GM12878 (cell line): ENCODE measurements at regions not wholly inside any gene's neighbourhood (a gene's known extent, or its start where the extent isn't known, plus 50 kb on each side); places are given as distances from the start of the nearest gene placed in this dataset.

Source experiments
- ATAC-seq: fragments of 200-7000 bp; cut with Tn5 transposase; 3 replicates; pipeline ENCODE4 v1.9.1; 2020; ENCODE audit warnings: mild to moderate bottlenecking, moderate library complexity
- BruUV-seq: library from RNA; stranded (reverse); fragments of 400-500 nt; replicated peaks from 2 replicates; lab custom pipeline; 2021; lab: Mats Ljungman, UMichigan
- CTCF ChIA-PET: fragments of 300-600 bp; sonication (Branson Sonifier 250); formaldehyde crosslinking; extraction: SDS; loops from one replicate; lab custom pipeline; 2021; ENCODE audit warnings: inconsistent platforms; lab: Yijun Ruan, JAX
- POLR2A ChIA-PET: fragments of 350-600 bp; formaldehyde crosslinking; extraction: SDS; loops from one replicate; lab custom pipeline; 2021; ENCODE audit warnings: inconsistent platforms; lab: Charles Lee
- RAD21 ChIA-PET: fragments of 300-600 bp; sonication (Branson Sonifier 250); formaldehyde crosslinking; loops from one replicate; lab custom pipeline; 2023; ENCODE audit warnings: antibody characterized with exemption; ENCODE audit not compliant: unreplicated experiment; lab: Charles Lee
- SMC1A ChIA-PET: fragments of 300-600 bp; sonication (Branson Sonifier 250); formaldehyde crosslinking; loops from one replicate; lab custom pipeline; 2023; ENCODE audit not compliant: unreplicated experiment, uncharacterized antibody; lab: Charles Lee
- DNase-seq: peaks from one replicate; pipeline ENCODE4 v3.0.0-alpha.2; 2011; ENCODE audit warnings: low read depth, low spot score
- FAIRE-seq: peaks from 3 replicates; lab custom pipeline; 2011; peaks lifted over from hg19 to GRCh38; lab: Jason Lieb, UNC
- H2AFZ ChIP-seq: 2 replicates; pipeline ENCODE4 v1.6.0; 2011; ENCODE audit warnings: low read depth, low read length, control low read depth; ENCODE audit not compliant: control insufficient read depth
- H3K27ac ChIP-seq: 2 replicates; pipeline ENCODE4 v1.5.1; 2011; ENCODE audit warnings: control low read depth; ENCODE audit not compliant: control insufficient read depth, insufficient read depth
- H3K27me3 ChIP-seq, 2 experiments: replicated peaks in 1 of 2; 2 replicates each; pipeline versions ENCODE4 v1.6.0 to v1.6.1; 2011; ENCODE audit warnings: low read length in 1 of 2; ENCODE audit not compliant: control insufficient read depth in 2 of 2, insufficient read depth in 2 of 2
- H3K36me3 ChIP-seq, 2 experiments: 2 replicates each; pipeline ENCODE4 v1.5.1; 2011; ENCODE audit warnings: low read length in 1 of 2; ENCODE audit not compliant: control insufficient read depth in 2 of 2, insufficient read depth in 2 of 2
- H3K4me1 ChIP-seq: 2 replicates; pipeline ENCODE4 v1.6.1; 2011; ENCODE audit warnings: mild to moderate bottlenecking, low read length, moderate library complexity, mixed read lengths; ENCODE audit not compliant: control insufficient read depth, insufficient read depth
- H3K4me2 ChIP-seq: 2 replicates; pipeline ENCODE4 v1.6.0; 2011; ENCODE audit warnings: control low read depth; ENCODE audit not compliant: control insufficient read depth, insufficient read depth
- H3K4me3 ChIP-seq: fragments of 200-600 bp; sonication (generic); 2 replicates; pipeline ENCODE4 v1.5.1; 2016
- H3K79me2 ChIP-seq: 2 replicates; pipeline ENCODE4 v1.6.0; 2011; ENCODE audit warnings: low read length; ENCODE audit not compliant: control insufficient read depth, insufficient read depth
- H3K9ac ChIP-seq: 2 replicates; pipeline ENCODE4 v1.8.0; 2011; ENCODE audit warnings: low read length, control low read depth, mixed read lengths; ENCODE audit not compliant: control insufficient read depth, insufficient read depth
- H3K9me3 ChIP-seq: replicated peaks from 3 replicates; pipeline ENCODE4 v1.5.1; 2011; ENCODE audit warnings: mild to moderate bottlenecking, low read length; ENCODE audit not compliant: control insufficient read depth, insufficient read depth
- H4K20me1 ChIP-seq: 2 replicates; pipeline ENCODE4 v1.6.0; 2011; ENCODE audit not compliant: control insufficient read depth, insufficient read depth
- BCLAF1 ChIP-seq: fragments of 450-650 bp; IDR thresholded peaks from 2 replicates; pipeline ENCODE4 v1.6.1; 2017; ENCODE audit warnings: antibody characterized with exemption, mild to moderate bottlenecking, moderate library complexity
- CHD1 ChIP-seq: IDR thresholded peaks from 2 replicates; pipeline ENCODE4 v1.6.1; 2012; ENCODE audit warnings: low read depth, low read length, improper control_type of control experiment
- GABPA ChIP-seq: IDR thresholded peaks from 2 replicates; pipeline ENCODE4 v1.6.1; 2014; ENCODE audit warnings: antibody characterized with exemption, low read depth, mild to moderate bottlenecking, inconsistent platforms
- HDAC2 ChIP-seq: fragments of 200-600 bp; sonication (generic); IDR thresholded peaks from 2 replicates; pipeline ENCODE4 v1.6.1; 2017
- IKZF2 ChIP-seq, 2 experiments: fragments of 450-650 bp; IDR thresholded peaks; 2 replicates each; pipeline ENCODE4 v1.6.1; 2017; ENCODE audit warnings: mild to moderate bottlenecking in 2 of 2, moderate library complexity in 2 of 2
- MEF2A ChIP-seq: IDR thresholded peaks from 2 replicates; pipeline ENCODE4 v1.6.1; 2011; ENCODE audit warnings: low read depth, mild to moderate bottlenecking, low read length, moderate library complexity; ENCODE audit not compliant: insufficient read depth
- MLLT1 ChIP-seq: fragments of 450-650 bp; IDR thresholded peaks from 2 replicates; pipeline ENCODE4 v1.6.1; 2016; ENCODE audit warnings: mild to moderate bottlenecking
- RBBP5 ChIP-seq: fragments of 200-600 bp; sonication (generic); conservative IDR thresholded peaks from 2 replicates; pipeline ENCODE4 v1.6.1; 2016
- SMAD1 ChIP-seq: fragments of 450-650 bp; IDR thresholded peaks from 2 replicates; pipeline ENCODE4 v1.6.1; 2018; ENCODE audit warnings: mild to moderate bottlenecking, low read depth; ENCODE audit not compliant: partially characterized antibody
- SMAD5 ChIP-seq: IDR thresholded peaks from 2 replicates; pipeline ENCODE4 v1.6.1; 2016; ENCODE audit warnings: antibody characterized with exemption, low read depth
- SREBF2 ChIP-seq: IDR thresholded peaks from 2 replicates; pipeline ENCODE4 v1.6.1; 2012; ENCODE audit warnings: mild to moderate bottlenecking, low read length
- ZNF207 ChIP-seq: fragments of 450-650 bp; IDR thresholded peaks from 2 replicates; pipeline ENCODE4 v1.6.1; 2014; ENCODE audit warnings: antibody characterized with exemption, mild to moderate bottlenecking, borderline replicate concordance
- ZSCAN29 ChIP-seq: fragments of 450-650 bp; IDR thresholded peaks from 2 replicates; pipeline ENCODE4 v1.6.1; 2017; ENCODE audit warnings: mild to moderate bottlenecking, moderate library complexity
- WGBS: methylation state at CpG from one replicate; pipeline ENCODE4 v1.1.6; 2016; ENCODE audit warnings: low lambda C conversion rate; ENCODE audit not compliant: insufficient replicate concordance, insufficient coverage; ENCODE audit errors: missing lambda C conversion rate; 5-methylcytosine and 5-hydroxymethylcytosine counted together
- in situ Hi-C: fragments of 300-500 bp; cut with MboI; formaldehyde crosslinking; loops from 9 replicates; pipeline ENCODE4 v1.14.3; 2018; ENCODE audit warnings: mixed read lengths
- intact Hi-C: fragments of 100-400 bp; cut with micrococcal nuclease; formaldehyde crosslinking; loops from one replicate; pipeline ENCODE4 v1.14.2; 2022; ENCODE audit not compliant: unreplicated experiment
- TF ChIP-seq, protein P1 (sequence below): IDR thresholded peaks from 2 replicates; pipeline ENCODE4 v1.6.1; 2011; ENCODE audit warnings: low read depth, mild to moderate bottlenecking, low read length, moderate library complexity, borderline replicate concordance; ENCODE audit errors: extremely low read depth
- TF ChIP-seq, protein P2 (sequence below): IDR thresholded peaks from 2 replicates; pipeline ENCODE4 v1.6.1; 2012; ENCODE audit warnings: improper control_type of control experiment, low read depth, low read length; ENCODE audit not compliant: insufficient replicate concordance

- POLR2A ChIA-PET: no interaction called here
- TF ChIP-seq IKZF2 (IDR thresholded peaks at IDR 0.05) (no peak), ZSCAN29 (no peak), SMAD5 (no peak), MLLT1 (no peak), MEF2A (no peak), HDAC2 (no peak), SREBF2 (no peak), ZNF207 (no peak), SMAD1 (no peak), BCLAF1 (no peak), GABPA (no peak), CHD1 (no peak), RBBP5 (no peak)
- TF ChIP-seq, protein P1, sequence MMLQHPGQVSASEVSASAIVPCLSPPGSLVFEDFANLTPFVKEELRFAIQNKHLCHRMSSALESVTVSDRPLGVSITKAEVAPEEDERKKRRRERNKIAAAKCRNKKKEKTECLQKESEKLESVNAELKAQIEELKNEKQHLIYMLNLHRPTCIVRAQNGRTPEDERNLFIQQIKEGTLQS: no peak
- TF ChIP-seq, protein P2, sequence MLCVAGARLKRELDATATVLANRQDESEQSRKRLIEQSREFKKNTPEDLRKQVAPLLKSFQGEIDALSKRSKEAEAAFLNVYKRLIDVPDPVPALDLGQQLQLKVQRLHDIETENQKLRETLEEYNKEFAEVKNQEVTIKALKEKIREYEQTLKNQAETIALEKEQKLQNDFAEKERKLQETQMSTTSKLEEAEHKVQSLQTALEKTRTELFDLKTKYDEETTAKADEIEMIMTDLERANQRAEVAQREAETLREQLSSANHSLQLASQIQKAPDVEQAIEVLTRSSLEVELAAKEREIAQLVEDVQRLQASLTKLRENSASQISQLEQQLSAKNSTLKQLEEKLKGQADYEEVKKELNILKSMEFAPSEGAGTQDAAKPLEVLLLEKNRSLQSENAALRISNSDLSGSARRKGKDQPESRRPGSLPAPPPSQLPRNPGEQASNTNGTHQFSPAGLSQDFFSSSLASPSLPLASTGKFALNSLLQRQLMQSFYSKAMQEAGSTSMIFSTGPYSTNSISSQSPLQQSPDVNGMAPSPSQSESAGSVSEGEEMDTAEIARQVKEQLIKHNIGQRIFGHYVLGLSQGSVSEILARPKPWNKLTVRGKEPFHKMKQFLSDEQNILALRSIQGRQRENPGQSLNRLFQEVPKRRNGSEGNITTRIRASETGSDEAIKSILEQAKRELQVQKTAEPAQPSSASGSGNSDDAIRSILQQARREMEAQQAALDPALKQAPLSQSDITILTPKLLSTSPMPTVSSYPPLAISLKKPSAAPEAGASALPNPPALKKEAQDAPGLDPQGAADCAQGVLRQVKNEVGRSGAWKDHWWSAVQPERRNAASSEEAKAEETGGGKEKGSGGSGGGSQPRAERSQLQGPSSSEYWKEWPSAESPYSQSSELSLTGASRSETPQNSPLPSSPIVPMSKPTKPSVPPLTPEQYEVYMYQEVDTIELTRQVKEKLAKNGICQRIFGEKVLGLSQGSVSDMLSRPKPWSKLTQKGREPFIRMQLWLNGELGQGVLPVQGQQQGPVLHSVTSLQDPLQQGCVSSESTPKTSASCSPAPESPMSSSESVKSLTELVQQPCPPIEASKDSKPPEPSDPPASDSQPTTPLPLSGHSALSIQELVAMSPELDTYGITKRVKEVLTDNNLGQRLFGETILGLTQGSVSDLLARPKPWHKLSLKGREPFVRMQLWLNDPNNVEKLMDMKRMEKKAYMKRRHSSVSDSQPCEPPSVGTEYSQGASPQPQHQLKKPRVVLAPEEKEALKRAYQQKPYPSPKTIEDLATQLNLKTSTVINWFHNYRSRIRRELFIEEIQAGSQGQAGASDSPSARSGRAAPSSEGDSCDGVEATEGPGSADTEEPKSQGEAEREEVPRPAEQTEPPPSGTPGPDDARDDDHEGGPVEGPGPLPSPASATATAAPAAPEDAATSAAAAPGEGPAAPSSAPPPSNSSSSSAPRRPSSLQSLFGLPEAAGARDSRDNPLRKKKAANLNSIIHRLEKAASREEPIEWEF: no peak
- in situ Hi-C loops: no loop called here
- H3K27me3 ChIP-seq: no peaks in the 10 kb centered on the region
- no TSS peak for BruUV-seq
- no peak overlapping the region for H3K27ac ChIP-seq
- no peaks in the 10 kb centered on the region for H3K9me3 ChIP-seq
- H3K36me3 ChIP-seq: no peaks in the 10 kb centered on the region
- H3K4me2 ChIP-seq: no peak overlapping the region
- H3K4me3 ChIP-seq: no peak overlapping the region
- no peaks in the 10 kb centered on the region; the same call in 1 of the 2 replicates for H3K4me1 ChIP-seq
- SMC1A ChIA-PET: no interaction called here
- ATAC-seq: no peak
- no peak overlapping the region for H2AFZ ChIP-seq
- intact Hi-C loops: no loop called here
- 55% methylated on average over 3 of the region's 3 CpGs for WGBS
- no peaks in the 10 kb centered on the region for H4K20me1 ChIP-seq
- no peak for FAIRE-seq
- RAD21 ChIA-PET: no interaction called here
- no peaks in the 10 kb centered on the region for H3K79me2 ChIP-seq
- no peak overlapping the region for H3K9ac ChIP-seq
- CTCF ChIA-PET: interaction anchor here (1.0 kb wide), 1 partner anchor 8 kb away, joined by 3 read pairs; no protein-coding TSS in a partner anchor
- no peak for DNase-seq
Observed at GRCh38 chr14:53514197-53514596, 361.1 kb upstream of the DDHD1 start.
